HG02763 (cell line): ENCODE measurements at regions not wholly inside any gene's neighbourhood (a gene's known extent, or its start where the extent isn't known, plus 50 kb on each side); places are given as distances from the start of the nearest gene placed in this dataset.
"Not testable (repeated sequence)": the region's sequence is repeated elsewhere in the genome, so short reads cannot be mapped to it uniquely, and the experiment has no call there.

Source experiments
- ATAC-seq: cut with Tn5 transposase; IDR thresholded peaks from one replicate; pipeline ENCODE4 v1.9.1; 2021; ENCODE audit warnings: mild to moderate bottlenecking, moderate library complexity; ENCODE audit not compliant: unreplicated experiment

GRCh38 chr2:224650815-224651439 is 65.2 kb downstream of the CCDC195 start:
- ATAC-seq = no peak

GRCh38 chr2:224647684-224648083 is 62.5 kb upstream of the CUL3 start:
- ATAC-seq = not testable (repeated sequence)

DNA sequence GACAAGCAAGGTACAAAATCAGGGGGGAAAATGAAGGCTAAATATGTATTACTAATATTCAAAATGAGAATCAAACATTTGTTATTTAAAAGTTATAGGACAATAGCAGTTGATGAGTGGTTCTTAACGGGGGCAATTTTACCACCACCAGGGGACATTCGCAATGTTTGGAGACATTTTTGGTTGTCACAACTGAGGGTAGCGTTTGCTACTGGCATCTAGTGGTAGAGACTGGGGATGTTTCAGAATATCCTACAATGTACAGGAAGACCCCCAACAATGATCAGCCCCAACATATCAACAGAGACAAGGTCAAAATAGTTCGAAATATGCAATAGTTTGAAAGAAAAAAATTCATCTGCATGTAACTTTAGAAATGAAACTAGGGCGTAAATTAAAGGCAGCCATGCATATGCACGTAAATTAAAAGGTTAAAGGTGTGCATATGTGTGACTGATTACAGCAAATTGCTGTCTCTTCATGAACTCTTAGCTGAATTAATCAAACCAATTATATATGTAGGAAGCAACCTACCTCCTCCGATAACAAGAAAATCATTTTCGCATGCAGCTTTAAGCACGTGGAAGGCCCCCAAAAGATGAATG is 61.2 kb upstream of the CUL3 start:
- ATAC-seq = peak; percentile 57

GRCh38 chr2:224645722-224646121 is 60.6 kb upstream of the CUL3 start:
- no peak for ATAC-seq

DNA sequence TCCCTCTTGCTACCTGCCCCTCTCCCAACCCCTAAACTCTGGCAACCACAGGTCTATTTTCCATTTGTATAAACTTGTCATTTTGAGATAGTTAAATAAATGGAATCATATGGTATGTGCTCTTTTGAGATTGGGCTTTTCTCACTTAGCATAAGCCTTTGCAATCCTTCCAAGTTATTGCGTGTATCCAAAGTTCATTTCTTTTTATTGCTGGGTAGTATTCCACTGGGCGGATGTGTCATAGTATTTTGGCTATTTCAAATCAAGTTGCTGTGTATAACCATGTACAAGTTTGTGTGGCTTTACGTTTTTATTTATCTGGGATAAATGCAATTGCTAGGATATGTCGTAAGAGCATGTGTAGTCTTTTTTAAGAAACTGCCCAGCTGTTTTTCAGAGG is 55.5 kb upstream of the CUL3 start:
- ATAC-seq = no peak

DNA sequence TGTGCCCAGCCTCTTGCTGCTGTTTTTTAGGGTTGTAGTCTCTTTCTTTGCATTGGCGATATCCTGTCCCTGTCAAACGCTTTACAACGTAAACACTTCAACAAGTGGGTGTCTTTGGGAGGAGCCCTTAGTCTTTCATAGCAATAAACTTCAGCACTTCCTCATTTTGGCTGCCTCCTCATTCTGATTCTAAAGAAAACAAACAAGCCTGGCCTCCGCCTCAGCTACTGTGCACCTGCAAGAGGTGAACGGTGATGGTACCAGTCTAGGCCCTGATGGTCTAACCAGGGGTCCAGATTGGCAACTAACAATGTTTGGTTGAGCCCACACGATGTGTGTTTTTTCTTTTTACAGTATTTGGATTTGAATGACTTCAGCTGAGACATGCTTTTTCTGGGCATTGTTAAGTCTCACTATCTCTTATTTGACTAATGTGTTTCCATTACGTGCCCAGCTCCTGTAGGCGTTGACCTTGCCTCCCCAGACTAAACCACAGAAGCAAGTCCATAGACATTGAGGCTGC is 53.2 kb upstream of the CUL3 start:
- peak; percentile 87 for ATAC-seq
